ENCODE measurements at regions not wholly inside any gene's neighbourhood (a gene's known extent, or its start where the extent isn't known, plus 50 kb on each side); places are given as distances from the start of the nearest gene placed in this dataset.

DNA sequence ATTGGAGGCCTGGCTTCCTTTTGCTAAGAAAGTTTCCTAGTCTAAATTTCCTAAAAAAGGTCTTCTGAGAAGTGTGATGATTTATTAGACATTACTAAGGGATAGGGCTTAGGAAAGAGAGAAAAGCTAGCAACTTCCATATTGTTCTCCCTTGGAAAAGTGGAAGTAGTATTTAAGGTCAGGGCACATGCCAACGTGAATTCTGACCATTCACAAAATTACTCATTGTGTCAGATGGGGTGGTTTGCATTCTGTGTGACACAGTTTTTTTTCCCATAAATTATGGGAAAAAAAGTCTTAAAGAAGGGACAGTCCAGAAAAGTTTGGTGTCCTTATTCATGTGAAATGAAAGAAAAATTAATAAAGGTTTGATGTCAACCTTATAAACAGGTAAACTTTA is 110.0 kb upstream of the ARRDC3 start:
- H4K20me1 ChIP-seq (ENCODE audit: control insufficient read depth, insufficient read depth, low read length, poor library complexity, severe bottlenecking): no peaks in the 10 kb centered on the region
- no peak overlapping the region for H3K4me3 Mint-ChIP-seq
- no peak for ATAC-seq (ENCODE audit: low read depth)
- no peaks in the 10 kb centered on the region for H3K79me2 ChIP-seq (ENCODE audit: control insufficient read depth, insufficient read depth, low read length)
- no peak overlapping the region for H3K4me3 ChIP-seq (ENCODE audit: control extremely low read depth in 1 of 5, extremely low read depth in 1 of 5, insufficient read depth in 1 of 5, low read depth in 2 of 5, low read length in 4 of 5)
- H3K27me3 Mint-ChIP-seq: no peaks in the 10 kb centered on the region
- no peaks in the 10 kb centered on the region for H3K27me3 ChIP-seq (replicated peaks in 1 of 4; ENCODE audit: control extremely low read depth in 1 of 4, control insufficient read depth in 3 of 4, insufficient read depth in 4 of 4, low read length in 3 of 4)
- H3K27ac ChIP-seq (ENCODE audit: low read length in 2 of 2): no peak overlapping the region
- no peak overlapping the region for H3K4me2 ChIP-seq (replicated peaks; ENCODE audit: low read depth, low read length, poor library complexity, severe bottlenecking)
- ChIA-PET CTCF (no interaction called here), POLR2A (no interaction called here)
- intact Hi-C loops (cut with micrococcal nuclease): no loop called here
- H3K4me1 Mint-ChIP-seq: no peaks in the 10 kb centered on the region
- H3K4me1 ChIP-seq (ENCODE audit: control insufficient read depth in 2 of 2, insufficient read depth in 2 of 2, low read length in 2 of 2): no peaks in the 10 kb centered on the region
- H3K9me3 Mint-ChIP-seq (ENCODE audit: insufficient read depth): no peaks in the 10 kb centered on the region
- no peak overlapping the region for H3K27ac Mint-ChIP-seq
- no peaks in the 10 kb centered on the region for H3K36me3 ChIP-seq (replicated peaks in 1 of 2; ENCODE audit: control extremely low read depth in 1 of 2, control insufficient read depth in 1 of 2, extremely low read depth in 1 of 2, insufficient read depth in 2 of 2, low read length in 1 of 2)
- H2AFZ ChIP-seq (ENCODE audit: insufficient read depth, low read depth, low read length, poor library complexity, severe bottlenecking): no peak overlapping the region
- no CpG with 5 or more reads among the region's 1 CpG for WGBS (ENCODE audit: insufficient coverage)
- H3K9ac ChIP-seq (ENCODE audit: low read length): no peak overlapping the region
- DNase-seq: no peak
- no peaks in the 10 kb centered on the region for H3K9me3 ChIP-seq (ENCODE audit: control extremely low read depth in 1 of 3, control insufficient read depth in 2 of 3, insufficient read depth in 1 of 3, low read length in 2 of 3)
- TF ChIP-seq EZH2 (IDR thresholded peaks at IDR 0.05; ENCODE audit: borderline replicate concordance, insufficient read depth, low read depth, low read length, poor library complexity, severe bottlenecking): no peak
- TF ChIP-seq, protein P1, sequence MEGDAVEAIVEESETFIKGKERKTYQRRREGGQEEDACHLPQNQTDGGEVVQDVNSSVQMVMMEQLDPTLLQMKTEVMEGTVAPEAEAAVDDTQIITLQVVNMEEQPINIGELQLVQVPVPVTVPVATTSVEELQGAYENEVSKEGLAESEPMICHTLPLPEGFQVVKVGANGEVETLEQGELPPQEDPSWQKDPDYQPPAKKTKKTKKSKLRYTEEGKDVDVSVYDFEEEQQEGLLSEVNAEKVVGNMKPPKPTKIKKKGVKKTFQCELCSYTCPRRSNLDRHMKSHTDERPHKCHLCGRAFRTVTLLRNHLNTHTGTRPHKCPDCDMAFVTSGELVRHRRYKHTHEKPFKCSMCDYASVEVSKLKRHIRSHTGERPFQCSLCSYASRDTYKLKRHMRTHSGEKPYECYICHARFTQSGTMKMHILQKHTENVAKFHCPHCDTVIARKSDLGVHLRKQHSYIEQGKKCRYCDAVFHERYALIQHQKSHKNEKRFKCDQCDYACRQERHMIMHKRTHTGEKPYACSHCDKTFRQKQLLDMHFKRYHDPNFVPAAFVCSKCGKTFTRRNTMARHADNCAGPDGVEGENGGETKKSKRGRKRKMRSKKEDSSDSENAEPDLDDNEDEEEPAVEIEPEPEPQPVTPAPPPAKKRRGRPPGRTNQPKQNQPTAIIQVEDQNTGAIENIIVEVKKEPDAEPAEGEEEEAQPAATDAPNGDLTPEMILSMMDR (IDR thresholded peaks at IDR 0.05): no peak

DNA sequence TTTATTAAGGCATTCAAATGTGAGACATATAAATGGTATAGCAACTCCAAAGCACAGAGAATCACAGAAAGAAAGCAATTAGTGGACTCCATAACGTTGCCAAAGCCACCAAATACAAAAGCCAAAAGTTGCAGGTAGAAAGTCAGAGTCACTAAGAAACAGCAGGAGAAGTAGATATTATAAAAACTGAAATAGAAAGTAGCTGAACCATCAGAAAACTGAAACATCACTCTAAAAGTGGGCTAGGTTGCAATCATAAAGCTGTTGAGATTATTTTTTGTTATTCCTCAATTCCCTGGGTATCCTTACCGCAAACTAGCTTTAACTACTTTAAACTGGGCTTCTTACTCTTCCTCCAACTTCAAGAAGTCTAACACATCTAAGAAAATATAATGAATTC is 108.1 kb upstream of the ARRDC3 start:
- H2AFZ ChIP-seq (ENCODE audit: insufficient read depth, low read depth, low read length, poor library complexity, severe bottlenecking): no peak overlapping the region
- no peaks in the 10 kb centered on the region for H4K20me1 ChIP-seq (ENCODE audit: control insufficient read depth, insufficient read depth, low read length, poor library complexity, severe bottlenecking)
- H3K27ac ChIP-seq (ENCODE audit: low read length in 2 of 2): no peak overlapping the region
- no peak overlapping the region for H3K4me3 Mint-ChIP-seq
- no peaks in the 10 kb centered on the region for H3K27me3 Mint-ChIP-seq
- DNase-seq (no peak), ATAC-seq (ENCODE audit: low read depth) (no peak)
- no peaks in the 10 kb centered on the region for H3K9me3 Mint-ChIP-seq (ENCODE audit: insufficient read depth)
- no peaks in the 10 kb centered on the region for H3K4me1 ChIP-seq (ENCODE audit: control insufficient read depth in 2 of 2, insufficient read depth in 2 of 2, low read length in 2 of 2)
- no peak overlapping the region for H3K27ac Mint-ChIP-seq
- no CpG with 5 or more reads among the region's 2 CpGs for WGBS (ENCODE audit: insufficient coverage)
- no peak overlapping the region for H3K4me2 ChIP-seq (replicated peaks; ENCODE audit: low read depth, low read length, poor library complexity, severe bottlenecking)
- H3K27me3 ChIP-seq (replicated peaks in 1 of 4; ENCODE audit: control extremely low read depth in 1 of 4, control insufficient read depth in 3 of 4, insufficient read depth in 4 of 4, low read length in 3 of 4): no peaks in the 10 kb centered on the region
- no peaks in the 10 kb centered on the region for H3K79me2 ChIP-seq (ENCODE audit: control insufficient read depth, insufficient read depth, low read length)
- H3K36me3 ChIP-seq (replicated peaks in 1 of 2; ENCODE audit: control extremely low read depth in 1 of 2, control insufficient read depth in 1 of 2, extremely low read depth in 1 of 2, insufficient read depth in 2 of 2, low read length in 1 of 2): no peaks in the 10 kb centered on the region
- ChIA-PET CTCF (interaction anchor here (0.9 to 1.3 kb wide), 2 partner anchors 9 to 11 kb away, joined by 3 to 7 read pairs; no protein-coding TSS in a partner anchor), POLR2A (no interaction called here)
- TF ChIP-seq EZH2 (IDR thresholded peaks at IDR 0.05; ENCODE audit: borderline replicate concordance, insufficient read depth, low read depth, low read length, poor library complexity, severe bottlenecking): no peak
- TF ChIP-seq, protein P1 (IDR thresholded peaks at IDR 0.05): no peak
- no peak overlapping the region for H3K4me3 ChIP-seq (ENCODE audit: control extremely low read depth in 1 of 5, extremely low read depth in 1 of 5, insufficient read depth in 1 of 5, low read depth in 2 of 5, low read length in 4 of 5)
- no peaks in the 10 kb centered on the region for H3K9me3 ChIP-seq (ENCODE audit: control extremely low read depth in 1 of 3, control insufficient read depth in 2 of 3, insufficient read depth in 1 of 3, low read length in 2 of 3)
- no peaks in the 10 kb centered on the region for H3K4me1 Mint-ChIP-seq
- intact Hi-C loops (cut with micrococcal nuclease): no loop called here
- no peak overlapping the region for H3K9ac ChIP-seq (ENCODE audit: low read length)

All from B cell (primary cell).